ENCODE measurements at regions not wholly inside any gene's neighbourhood (a gene's known extent, or its start where the extent isn't known, plus 50 kb on each side); places are given as distances from the start of the nearest gene placed in this dataset.

- ChIA-PET POLR2A (no interaction called here), CTCF (no interaction called here)
- no peak for DNase-seq (ENCODE audit: low read depth, low spot score)
- Histone ChIP-seq H3K27ac (ENCODE audit: low read depth, low read length) (no peak overlapping the region), H3K27me3 (ENCODE audit: control insufficient read depth, insufficient read depth, low read length) (no peaks in the 10 kb centered on the region), H3K4me3 (ENCODE audit: low read depth, low read length) (no peak overlapping the region), H3K9me3 (ENCODE audit: control insufficient read depth, insufficient read depth, low read length) (peaks cover 5% of the 10 kb centered on the region)
- no peak for TF ChIP-seq CTCF (IDR thresholded peaks at IDR 0.05; ENCODE audit: low read depth, low read length)
Observed at GRCh38 chr12:76238688-76239087, 109.5 kb downstream of the BBS10 start.

GRCh38 chr12:76237086-76237701 lies 111.0 kb downstream of the BBS10 start:
- H3K27me3 ChIP-seq (ENCODE audit: control insufficient read depth, insufficient read depth, low read length): no peaks in the 10 kb centered on the region
- ChIA-PET POLR2A (no interaction called here), CTCF (no interaction called here)
- peaks cover 5% of the 10 kb centered on the region for H3K9me3 ChIP-seq (ENCODE audit: control insufficient read depth, insufficient read depth, low read length)
- no peak overlapping the region for H3K4me3 ChIP-seq (ENCODE audit: low read depth, low read length)
- TF ChIP-seq CTCF (IDR thresholded peaks at IDR 0.05; ENCODE audit: low read depth, low read length): no peak
- no peak for DNase-seq (ENCODE audit: low read depth, low spot score)
- H3K27ac ChIP-seq (ENCODE audit: low read depth, low read length): no peak overlapping the region

GRCh38 chr12:76236640-76237039 lies 111.6 kb downstream of the BBS10 start:
- POLR2A ChIA-PET: no interaction called here
- Histone ChIP-seq H3K27ac (ENCODE audit: low read depth, low read length) (no peak overlapping the region), H3K9me3 (ENCODE audit: control insufficient read depth, insufficient read depth, low read length) (peaks cover 7% of the 10 kb centered on the region), H3K27me3 (ENCODE audit: control insufficient read depth, insufficient read depth, low read length) (no peaks in the 10 kb centered on the region), H3K4me3 (ENCODE audit: low read depth, low read length) (no peak overlapping the region)
- no peak for TF ChIP-seq CTCF (IDR thresholded peaks at IDR 0.05; ENCODE audit: low read depth, low read length)
- DNase-seq (ENCODE audit: low read depth, low spot score): no peak
- CTCF ChIA-PET: no interaction called here

GRCh38 chr12:76234741-76235140 lies 113.5 kb downstream of the BBS10 start:
- Histone ChIP-seq H3K4me3 (ENCODE audit: low read depth, low read length) (no peak overlapping the region), H3K27ac (ENCODE audit: low read depth, low read length) (no peak overlapping the region), H3K27me3 (ENCODE audit: control insufficient read depth, insufficient read depth, low read length) (no peaks in the 10 kb centered on the region), H3K9me3 (ENCODE audit: control insufficient read depth, insufficient read depth, low read length) (peaks cover 3% of the 10 kb centered on the region; the same call in 1 of the 2 replicates)
- ChIA-PET POLR2A (no interaction called here), CTCF (no interaction called here)
- no peak for DNase-seq (ENCODE audit: low read depth, low spot score)
- no peak for TF ChIP-seq CTCF (IDR thresholded peaks at IDR 0.05; ENCODE audit: low read depth, low read length)

- Histone ChIP-seq H3K27ac (ENCODE audit: low read depth, low read length) (no peak overlapping the region), H3K9me3 (ENCODE audit: control insufficient read depth, insufficient read depth, low read length) (peaks cover 3% of the 10 kb centered on the region; the same call in 1 of the 2 replicates), H3K27me3 (ENCODE audit: control insufficient read depth, insufficient read depth, low read length) (no peaks in the 10 kb centered on the region), H3K4me3 (ENCODE audit: low read depth, low read length) (no peak overlapping the region)
- no peak for TF ChIP-seq CTCF (IDR thresholded peaks at IDR 0.05; ENCODE audit: low read depth, low read length)
- DNase-seq (ENCODE audit: low read depth, low spot score): no peak
- POLR2A ChIA-PET: no interaction called here
- CTCF ChIA-PET: no interaction called here
Observed at GRCh38 chr12:76232013-76232412, 116.2 kb downstream of the BBS10 start.

Data from AG04450 (cell line).